IMR-90 (cell line): ENCODE measurements at regions not wholly inside any gene's neighbourhood (a gene's known extent, or its start where the extent isn't known, plus 50 kb on each side); places are given as distances from the start of the nearest gene placed in this dataset.

Experiments
- CTCF ChIP-seq: conservative IDR thresholded peaks from 2 replicates; pipeline ENCODE4 v1.5.1; 2012; ENCODE audit warnings: mild to moderate bottlenecking, low read depth, low read length, improper control_type of control experiment
- ELK1 ChIP-seq: fragments of 150-350 bp; IDR thresholded peaks from 2 replicates; pipeline ENCODE4 v1.6.1; 2016; ENCODE audit warnings: low read depth, mild to moderate bottlenecking, low read length, moderate library complexity, borderline replicate concordance
- FOS ChIP-seq: fragments of 150-350 bp; IDR thresholded peaks from 2 replicates; pipeline ENCODE4 v1.6.1; 2016; ENCODE audit warnings: low read depth, low read length
- POLR2A ChIP-seq: IDR thresholded peaks from 2 replicates; pipeline ENCODE4 v1.6.1; 2012; ENCODE audit warnings: mild to moderate bottlenecking, low read depth, low read length
- RAD21 ChIP-seq: IDR thresholded peaks from 2 replicates; pipeline ENCODE4 v1.6.1; 2012; ENCODE audit warnings: low read length, improper control_type of control experiment
- RFX5 ChIP-seq: IDR thresholded peaks from 2 replicates; pipeline ENCODE4 v1.8.0; 2012; ENCODE audit warnings: low read depth, mild to moderate bottlenecking, low read length, moderate library complexity
- SMC3 ChIP-seq: fragments of 150-350 bp; IDR thresholded peaks from 2 replicates; pipeline ENCODE4 v1.6.1; 2016; ENCODE audit warnings: low read depth, mild to moderate bottlenecking, antibody characterized with exemption, low read length, moderate library complexity

DNA sequence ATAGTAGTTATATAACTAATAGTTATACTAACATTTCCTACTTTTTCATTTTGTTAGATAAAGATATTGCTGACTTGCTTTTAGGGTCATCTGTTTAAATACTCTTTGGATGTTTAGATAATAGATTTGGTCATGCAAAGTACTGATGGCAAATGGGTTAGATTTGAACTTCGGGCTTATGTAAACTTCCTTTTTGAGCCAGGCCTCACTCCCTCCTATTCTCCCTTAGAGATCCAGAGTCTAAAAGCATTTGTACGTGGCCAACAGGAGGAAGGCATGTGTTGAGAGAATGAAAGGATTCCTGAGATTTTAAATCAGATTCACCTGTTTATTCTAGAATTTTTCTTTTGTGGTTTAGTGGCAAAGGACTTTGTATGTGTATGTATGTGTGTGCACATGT lies 106.4 kb upstream of the GBE1 start:
- TF ChIP-seq CTCF (no peak), POLR2A (no peak), RAD21 (no peak), FOS (no peak), SMC3 (no peak), RFX5 (no peak), ELK1 (no peak)
